WTC11 (cell line): ENCODE measurements at regions not wholly inside any gene's neighbourhood (a gene's known extent, or its start where the extent isn't known, plus 50 kb on each side); places are given as distances from the start of the nearest gene placed in this dataset.

ENCODE experiments used
- ATAC-seq: fragments of 200-7000 bp; cut with Tn5 transposase; 2 replicates; pipeline ENCODE4 v1.10.0; 2021; ENCODE audit warnings: mild to moderate bottlenecking, moderate library complexity
- CTCF ChIA-PET: fragments of 300-600 bp; sonication (Branson Sonifier 250); formaldehyde crosslinking; loops from one replicate; lab custom pipeline; 2021; ENCODE audit warnings: antibody characterized with exemption; lab: Charles Lee
- POLR2A ChIA-PET: fragments of 350-600 bp; sonication (Branson Sonifier 250); formaldehyde crosslinking; loops from one replicate; lab custom pipeline; 2021; ENCODE audit warnings: antibody characterized with exemption; lab: Charles Lee
- DNase-seq: peaks from one replicate; pipeline ENCODE4 v3.0.0; 2021; ENCODE audit warnings: low spot score
- H3K27ac Mint-ChIP-seq: 2 replicates; pipeline ENCODE4 v1.8.0; 2021; ENCODE audit warnings: mixed read lengths
- H3K27me3 Mint-ChIP-seq: 2 replicates; pipeline ENCODE4 v1.8.0; 2021; ENCODE audit warnings: low read depth, mild to moderate bottlenecking, moderate library complexity, mixed read lengths
- H3K36me3 Mint-ChIP-seq: 2 replicates; pipeline ENCODE4 v1.8.0; 2021; ENCODE audit warnings: mixed read lengths
- H3K4me1 Mint-ChIP-seq: 2 replicates; pipeline ENCODE4 v1.8.0; 2022; ENCODE audit warnings: mixed read lengths
- H3K4me3 Mint-ChIP-seq: 2 replicates; pipeline ENCODE4 v1.8.0; 2021; ENCODE audit warnings: mild to moderate bottlenecking, moderate library complexity, mixed read lengths
- H3K9me3 Mint-ChIP-seq: 2 replicates; pipeline ENCODE4 v1.8.0; 2021; ENCODE audit warnings: mixed read lengths
- KAT7 ChIP-seq: sonication (generic); formaldehyde crosslinking; IDR thresholded peaks from 2 replicates; pipeline ENCODE4 v1.8.1; 2023; ENCODE audit warnings: missing genetic modification reagents, mild to moderate bottlenecking, borderline replicate concordance
- RELA ChIP-seq: sonication (generic); formaldehyde crosslinking; IDR thresholded peaks from 2 replicates; pipeline ENCODE4 v1.8.1; 2022; ENCODE audit warnings: missing genetic modification reagents, mild to moderate bottlenecking, borderline replicate concordance
- SOX15 ChIP-seq: fragments of 250-450 bp; sonication (Bioruptor Pico); IDR thresholded peaks from 2 replicates; pipeline ENCODE4 v1.9.0; 2021; ENCODE audit warnings: mild to moderate bottlenecking
- ZNF219 ChIP-seq: sonication (generic); formaldehyde crosslinking; IDR thresholded peaks from 2 replicates; pipeline ENCODE4 v1.8.0; 2023; ENCODE audit warnings: missing genetic modification reagents, mild to moderate bottlenecking, borderline replicate concordance
- ZNF232 ChIP-seq: sonication (generic); formaldehyde crosslinking; IDR thresholded peaks from 2 replicates; pipeline ENCODE4 v1.8.0; 2022; ENCODE audit warnings: mild to moderate bottlenecking, missing genetic modification reagents
- ZNF317 ChIP-seq: sonication (generic); formaldehyde crosslinking; IDR thresholded peaks from 2 replicates; pipeline ENCODE4 v1.8.1; 2023; ENCODE audit warnings: low read depth, mild to moderate bottlenecking, moderate library complexity, missing genetic modification reagents, borderline replicate concordance
- ZNF416 ChIP-seq: fragments of 250-450 bp; sonication (Bioruptor Pico); IDR thresholded peaks from 2 replicates; pipeline ENCODE4 v1.9.0; 2021; ENCODE audit warnings: mild to moderate bottlenecking, inconsistent platforms
- TF ChIP-seq, protein P1 (sequence below): sonication (generic); formaldehyde crosslinking; IDR thresholded peaks from 2 replicates; pipeline ENCODE4 v1.8.0; 2023; ENCODE audit warnings: missing genetic modification reagents, mild to moderate bottlenecking, borderline replicate concordance
- TF ChIP-seq, protein P2 (sequence below): sonication (generic); formaldehyde crosslinking; IDR thresholded peaks from 2 replicates; pipeline ENCODE4 v1.8.1; 2023; ENCODE audit warnings: mild to moderate bottlenecking, missing genetic modification reagents, moderate library complexity
- TF ChIP-seq, protein P3 (sequence below): sonication (generic); formaldehyde crosslinking; conservative IDR thresholded peaks from 2 replicates; pipeline ENCODE4 v1.8.1; 2023; ENCODE audit warnings: mild to moderate bottlenecking, low read depth, missing genetic modification reagents, moderate library complexity
- TF ChIP-seq, protein P4 (sequence below): sonication (generic); formaldehyde crosslinking; IDR thresholded peaks from 2 replicates; pipeline ENCODE4 v1.8.0; 2023; ENCODE audit warnings: missing genetic modification reagents
- TF ChIP-seq, protein P5 (sequence below): fragments of 200-600 bp; IDR thresholded peaks from 2 replicates; pipeline ENCODE4 v1.8.0; 2022; ENCODE audit warnings: antibody characterized with exemption
- TF ChIP-seq, protein P6 (sequence below): fragments of 250-450 bp; sonication (Bioruptor Pico); IDR thresholded peaks from 2 replicates; pipeline ENCODE4 v1.9.0; 2021; ENCODE audit warnings: mild to moderate bottlenecking
- TF ChIP-seq, protein P7 (sequence below): fragments of 250-450 bp; sonication (Bioruptor Pico); IDR thresholded peaks from 2 replicates; pipeline ENCODE4 v1.9.0; 2021; ENCODE audit warnings: mild to moderate bottlenecking
- TF ChIP-seq, protein P8 (sequence below): fragments of 250-450 bp; sonication (Bioruptor Pico); IDR thresholded peaks from 2 replicates; pipeline ENCODE4 v1.9.0; 2021; ENCODE audit warnings: mild to moderate bottlenecking, borderline replicate concordance

DNA sequence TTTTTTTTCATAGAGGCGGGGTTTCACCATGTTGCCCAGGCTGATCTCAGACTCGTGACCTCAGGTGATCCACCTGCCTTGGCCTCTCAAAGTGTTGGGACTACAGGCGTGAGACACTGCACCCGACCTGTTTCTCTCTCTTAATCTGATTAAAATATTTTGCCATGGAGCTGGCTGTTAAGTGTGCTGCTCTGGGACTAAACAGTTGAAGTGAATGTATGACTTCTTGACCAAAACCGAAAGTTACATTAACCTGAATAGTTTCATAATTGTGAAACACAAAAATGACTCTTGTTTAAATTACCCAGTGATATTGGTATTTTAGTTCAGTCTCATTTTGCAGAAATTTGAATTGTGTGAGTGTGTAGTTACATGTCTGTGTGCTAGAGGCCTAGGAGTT is 2548.6 kb downstream of the PCDH7 start:
- Mint-ChIP-seq H3K27me3 (no peaks in the 10 kb centered on the region), H3K4me1 (no peaks in the 10 kb centered on the region), H3K4me3 (no peak overlapping the region), H3K27ac (no peak overlapping the region), H3K9me3 (no peaks in the 10 kb centered on the region), H3K36me3 (no peaks in the 10 kb centered on the region)
- ATAC-seq (no peak), DNase-seq (no peak)
- ChIA-PET POLR2A (no interaction called here), CTCF (no interaction called here)
- no peak for TF ChIP-seq ZNF416 (CRISPR knock-in tag)
- TF ChIP-seq, protein P1, sequence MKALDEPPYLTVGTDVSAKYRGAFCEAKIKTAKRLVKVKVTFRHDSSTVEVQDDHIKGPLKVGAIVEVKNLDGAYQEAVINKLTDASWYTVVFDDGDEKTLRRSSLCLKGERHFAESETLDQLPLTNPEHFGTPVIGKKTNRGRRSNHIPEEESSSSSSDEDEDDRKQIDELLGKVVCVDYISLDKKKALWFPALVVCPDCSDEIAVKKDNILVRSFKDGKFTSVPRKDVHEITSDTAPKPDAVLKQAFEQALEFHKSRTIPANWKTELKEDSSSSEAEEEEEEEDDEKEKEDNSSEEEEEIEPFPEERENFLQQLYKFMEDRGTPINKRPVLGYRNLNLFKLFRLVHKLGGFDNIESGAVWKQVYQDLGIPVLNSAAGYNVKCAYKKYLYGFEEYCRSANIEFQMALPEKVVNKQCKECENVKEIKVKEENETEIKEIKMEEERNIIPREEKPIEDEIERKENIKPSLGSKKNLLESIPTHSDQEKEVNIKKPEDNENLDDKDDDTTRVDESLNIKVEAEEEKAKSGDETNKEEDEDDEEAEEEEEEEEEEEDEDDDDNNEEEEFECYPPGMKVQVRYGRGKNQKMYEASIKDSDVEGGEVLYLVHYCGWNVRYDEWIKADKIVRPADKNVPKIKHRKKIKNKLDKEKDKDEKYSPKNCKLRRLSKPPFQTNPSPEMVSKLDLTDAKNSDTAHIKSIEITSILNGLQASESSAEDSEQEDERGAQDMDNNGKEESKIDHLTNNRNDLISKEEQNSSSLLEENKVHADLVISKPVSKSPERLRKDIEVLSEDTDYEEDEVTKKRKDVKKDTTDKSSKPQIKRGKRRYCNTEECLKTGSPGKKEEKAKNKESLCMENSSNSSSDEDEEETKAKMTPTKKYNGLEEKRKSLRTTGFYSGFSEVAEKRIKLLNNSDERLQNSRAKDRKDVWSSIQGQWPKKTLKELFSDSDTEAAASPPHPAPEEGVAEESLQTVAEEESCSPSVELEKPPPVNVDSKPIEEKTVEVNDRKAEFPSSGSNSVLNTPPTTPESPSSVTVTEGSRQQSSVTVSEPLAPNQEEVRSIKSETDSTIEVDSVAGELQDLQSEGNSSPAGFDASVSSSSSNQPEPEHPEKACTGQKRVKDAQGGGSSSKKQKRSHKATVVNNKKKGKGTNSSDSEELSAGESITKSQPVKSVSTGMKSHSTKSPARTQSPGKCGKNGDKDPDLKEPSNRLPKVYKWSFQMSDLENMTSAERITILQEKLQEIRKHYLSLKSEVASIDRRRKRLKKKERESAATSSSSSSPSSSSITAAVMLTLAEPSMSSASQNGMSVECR (CRISPR knock-in tag), result no peak
- TF ChIP-seq, protein P2, sequence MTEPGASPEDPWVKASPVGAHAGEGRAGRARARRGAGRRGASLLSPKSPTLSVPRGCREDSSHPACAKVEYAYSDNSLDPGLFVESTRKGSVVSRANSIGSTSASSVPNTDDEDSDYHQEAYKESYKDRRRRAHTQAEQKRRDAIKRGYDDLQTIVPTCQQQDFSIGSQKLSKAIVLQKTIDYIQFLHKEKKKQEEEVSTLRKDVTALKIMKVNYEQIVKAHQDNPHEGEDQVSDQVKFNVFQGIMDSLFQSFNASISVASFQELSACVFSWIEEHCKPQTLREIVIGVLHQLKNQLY (CRISPR knock-in tag), result no peak
- TF ChIP-seq SOX15, result no peak
- no peak for TF ChIP-seq KAT7 (CRISPR knock-in tag)
- TF ChIP-seq, protein P3, sequence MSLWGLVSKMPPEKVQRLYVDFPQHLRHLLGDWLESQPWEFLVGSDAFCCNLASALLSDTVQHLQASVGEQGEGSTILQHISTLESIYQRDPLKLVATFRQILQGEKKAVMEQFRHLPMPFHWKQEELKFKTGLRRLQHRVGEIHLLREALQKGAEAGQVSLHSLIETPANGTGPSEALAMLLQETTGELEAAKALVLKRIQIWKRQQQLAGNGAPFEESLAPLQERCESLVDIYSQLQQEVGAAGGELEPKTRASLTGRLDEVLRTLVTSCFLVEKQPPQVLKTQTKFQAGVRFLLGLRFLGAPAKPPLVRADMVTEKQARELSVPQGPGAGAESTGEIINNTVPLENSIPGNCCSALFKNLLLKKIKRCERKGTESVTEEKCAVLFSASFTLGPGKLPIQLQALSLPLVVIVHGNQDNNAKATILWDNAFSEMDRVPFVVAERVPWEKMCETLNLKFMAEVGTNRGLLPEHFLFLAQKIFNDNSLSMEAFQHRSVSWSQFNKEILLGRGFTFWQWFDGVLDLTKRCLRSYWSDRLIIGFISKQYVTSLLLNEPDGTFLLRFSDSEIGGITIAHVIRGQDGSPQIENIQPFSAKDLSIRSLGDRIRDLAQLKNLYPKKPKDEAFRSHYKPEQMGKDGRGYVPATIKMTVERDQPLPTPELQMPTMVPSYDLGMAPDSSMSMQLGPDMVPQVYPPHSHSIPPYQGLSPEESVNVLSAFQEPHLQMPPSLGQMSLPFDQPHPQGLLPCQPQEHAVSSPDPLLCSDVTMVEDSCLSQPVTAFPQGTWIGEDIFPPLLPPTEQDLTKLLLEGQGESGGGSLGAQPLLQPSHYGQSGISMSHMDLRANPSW (CRISPR knock-in tag), result no peak
- TF ChIP-seq, protein P4, sequence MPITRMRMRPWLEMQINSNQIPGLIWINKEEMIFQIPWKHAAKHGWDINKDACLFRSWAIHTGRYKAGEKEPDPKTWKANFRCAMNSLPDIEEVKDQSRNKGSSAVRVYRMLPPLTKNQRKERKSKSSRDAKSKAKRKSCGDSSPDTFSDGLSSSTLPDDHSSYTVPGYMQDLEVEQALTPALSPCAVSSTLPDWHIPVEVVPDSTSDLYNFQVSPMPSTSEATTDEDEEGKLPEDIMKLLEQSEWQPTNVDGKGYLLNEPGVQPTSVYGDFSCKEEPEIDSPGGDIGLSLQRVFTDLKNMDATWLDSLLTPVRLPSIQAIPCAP (CRISPR knock-in tag), result no peak
- TF ChIP-seq, protein P5, sequence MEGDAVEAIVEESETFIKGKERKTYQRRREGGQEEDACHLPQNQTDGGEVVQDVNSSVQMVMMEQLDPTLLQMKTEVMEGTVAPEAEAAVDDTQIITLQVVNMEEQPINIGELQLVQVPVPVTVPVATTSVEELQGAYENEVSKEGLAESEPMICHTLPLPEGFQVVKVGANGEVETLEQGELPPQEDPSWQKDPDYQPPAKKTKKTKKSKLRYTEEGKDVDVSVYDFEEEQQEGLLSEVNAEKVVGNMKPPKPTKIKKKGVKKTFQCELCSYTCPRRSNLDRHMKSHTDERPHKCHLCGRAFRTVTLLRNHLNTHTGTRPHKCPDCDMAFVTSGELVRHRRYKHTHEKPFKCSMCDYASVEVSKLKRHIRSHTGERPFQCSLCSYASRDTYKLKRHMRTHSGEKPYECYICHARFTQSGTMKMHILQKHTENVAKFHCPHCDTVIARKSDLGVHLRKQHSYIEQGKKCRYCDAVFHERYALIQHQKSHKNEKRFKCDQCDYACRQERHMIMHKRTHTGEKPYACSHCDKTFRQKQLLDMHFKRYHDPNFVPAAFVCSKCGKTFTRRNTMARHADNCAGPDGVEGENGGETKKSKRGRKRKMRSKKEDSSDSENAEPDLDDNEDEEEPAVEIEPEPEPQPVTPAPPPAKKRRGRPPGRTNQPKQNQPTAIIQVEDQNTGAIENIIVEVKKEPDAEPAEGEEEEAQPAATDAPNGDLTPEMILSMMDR, result no peak
- TF ChIP-seq ZNF317 (CRISPR knock-in tag), result no peak
- TF ChIP-seq, protein P6, sequence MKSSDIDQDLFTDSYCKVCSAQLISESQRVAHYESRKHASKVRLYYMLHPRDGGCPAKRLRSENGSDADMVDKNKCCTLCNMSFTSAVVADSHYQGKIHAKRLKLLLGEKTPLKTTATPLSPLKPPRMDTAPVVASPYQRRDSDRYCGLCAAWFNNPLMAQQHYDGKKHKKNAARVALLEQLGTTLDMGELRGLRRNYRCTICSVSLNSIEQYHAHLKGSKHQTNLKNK (CRISPR knock-in tag), result no peak
- no peak for TF ChIP-seq RELA (CRISPR knock-in tag)
- TF ChIP-seq ZNF219 (CRISPR knock-in tag), result no peak
- TF ChIP-seq ZNF232 (CRISPR knock-in tag), result no peak
- TF ChIP-seq, protein P7, sequence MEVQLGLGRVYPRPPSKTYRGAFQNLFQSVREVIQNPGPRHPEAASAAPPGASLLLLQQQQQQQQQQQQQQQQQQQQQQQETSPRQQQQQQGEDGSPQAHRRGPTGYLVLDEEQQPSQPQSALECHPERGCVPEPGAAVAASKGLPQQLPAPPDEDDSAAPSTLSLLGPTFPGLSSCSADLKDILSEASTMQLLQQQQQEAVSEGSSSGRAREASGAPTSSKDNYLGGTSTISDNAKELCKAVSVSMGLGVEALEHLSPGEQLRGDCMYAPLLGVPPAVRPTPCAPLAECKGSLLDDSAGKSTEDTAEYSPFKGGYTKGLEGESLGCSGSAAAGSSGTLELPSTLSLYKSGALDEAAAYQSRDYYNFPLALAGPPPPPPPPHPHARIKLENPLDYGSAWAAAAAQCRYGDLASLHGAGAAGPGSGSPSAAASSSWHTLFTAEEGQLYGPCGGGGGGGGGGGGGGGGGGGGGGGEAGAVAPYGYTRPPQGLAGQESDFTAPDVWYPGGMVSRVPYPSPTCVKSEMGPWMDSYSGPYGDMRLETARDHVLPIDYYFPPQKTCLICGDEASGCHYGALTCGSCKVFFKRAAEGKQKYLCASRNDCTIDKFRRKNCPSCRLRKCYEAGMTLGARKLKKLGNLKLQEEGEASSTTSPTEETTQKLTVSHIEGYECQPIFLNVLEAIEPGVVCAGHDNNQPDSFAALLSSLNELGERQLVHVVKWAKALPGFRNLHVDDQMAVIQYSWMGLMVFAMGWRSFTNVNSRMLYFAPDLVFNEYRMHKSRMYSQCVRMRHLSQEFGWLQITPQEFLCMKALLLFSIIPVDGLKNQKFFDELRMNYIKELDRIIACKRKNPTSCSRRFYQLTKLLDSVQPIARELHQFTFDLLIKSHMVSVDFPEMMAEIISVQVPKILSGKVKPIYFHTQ (CRISPR knock-in tag), result no peak
- TF ChIP-seq, protein P8, sequence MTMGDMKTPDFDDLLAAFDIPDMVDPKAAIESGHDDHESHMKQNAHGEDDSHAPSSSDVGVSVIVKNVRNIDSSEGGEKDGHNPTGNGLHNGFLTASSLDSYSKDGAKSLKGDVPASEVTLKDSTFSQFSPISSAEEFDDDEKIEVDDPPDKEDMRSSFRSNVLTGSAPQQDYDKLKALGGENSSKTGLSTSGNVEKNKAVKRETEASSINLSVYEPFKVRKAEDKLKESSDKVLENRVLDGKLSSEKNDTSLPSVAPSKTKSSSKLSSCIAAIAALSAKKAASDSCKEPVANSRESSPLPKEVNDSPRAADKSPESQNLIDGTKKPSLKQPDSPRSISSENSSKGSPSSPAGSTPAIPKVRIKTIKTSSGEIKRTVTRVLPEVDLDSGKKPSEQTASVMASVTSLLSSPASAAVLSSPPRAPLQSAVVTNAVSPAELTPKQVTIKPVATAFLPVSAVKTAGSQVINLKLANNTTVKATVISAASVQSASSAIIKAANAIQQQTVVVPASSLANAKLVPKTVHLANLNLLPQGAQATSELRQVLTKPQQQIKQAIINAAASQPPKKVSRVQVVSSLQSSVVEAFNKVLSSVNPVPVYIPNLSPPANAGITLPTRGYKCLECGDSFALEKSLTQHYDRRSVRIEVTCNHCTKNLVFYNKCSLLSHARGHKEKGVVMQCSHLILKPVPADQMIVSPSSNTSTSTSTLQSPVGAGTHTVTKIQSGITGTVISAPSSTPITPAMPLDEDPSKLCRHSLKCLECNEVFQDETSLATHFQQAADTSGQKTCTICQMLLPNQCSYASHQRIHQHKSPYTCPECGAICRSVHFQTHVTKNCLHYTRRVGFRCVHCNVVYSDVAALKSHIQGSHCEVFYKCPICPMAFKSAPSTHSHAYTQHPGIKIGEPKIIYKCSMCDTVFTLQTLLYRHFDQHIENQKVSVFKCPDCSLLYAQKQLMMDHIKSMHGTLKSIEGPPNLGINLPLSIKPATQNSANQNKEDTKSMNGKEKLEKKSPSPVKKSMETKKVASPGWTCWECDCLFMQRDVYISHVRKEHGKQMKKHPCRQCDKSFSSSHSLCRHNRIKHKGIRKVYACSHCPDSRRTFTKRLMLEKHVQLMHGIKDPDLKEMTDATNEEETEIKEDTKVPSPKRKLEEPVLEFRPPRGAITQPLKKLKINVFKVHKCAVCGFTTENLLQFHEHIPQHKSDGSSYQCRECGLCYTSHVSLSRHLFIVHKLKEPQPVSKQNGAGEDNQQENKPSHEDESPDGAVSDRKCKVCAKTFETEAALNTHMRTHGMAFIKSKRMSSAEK (CRISPR knock-in tag), result no peak
